GM18517 (cell line): ENCODE measurements at regions not wholly inside any gene's neighbourhood (a gene's known extent, or its start where the extent isn't known, plus 50 kb on each side); places are given as distances from the start of the nearest gene placed in this dataset.
"Not testable (repeated sequence)": the region's sequence is repeated elsewhere in the genome, so short reads cannot be mapped to it uniquely, and the experiment has no call there.

Source experiments
- ATAC-seq: cut with Tn5 transposase; IDR thresholded peaks from one replicate; pipeline ENCODE4 v1.9.1; 2021; ENCODE audit warnings: mild to moderate bottlenecking, moderate library complexity; ENCODE audit not compliant: unreplicated experiment

DNA sequence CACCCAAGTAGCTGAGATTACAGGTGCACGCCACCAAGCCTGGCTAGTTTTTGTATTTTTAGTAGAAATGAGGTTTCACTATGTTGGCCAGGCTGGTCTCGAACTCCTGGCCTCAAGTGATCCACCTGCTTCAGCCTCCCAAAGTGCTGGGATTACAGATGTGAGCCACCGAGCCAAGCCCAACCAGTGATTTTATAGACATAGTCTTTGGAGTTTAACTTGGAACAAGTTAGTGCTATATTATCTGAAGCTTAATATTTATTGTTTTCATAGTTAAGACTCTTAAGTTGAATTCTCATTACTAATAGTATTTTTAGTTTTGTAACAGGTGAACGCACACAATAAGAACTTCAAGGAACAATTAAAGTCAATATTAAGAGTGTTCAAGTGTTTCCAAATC lies 122.1 kb downstream of the SPAG6 start:
- ATAC-seq: not testable (repeated sequence)

DNA sequence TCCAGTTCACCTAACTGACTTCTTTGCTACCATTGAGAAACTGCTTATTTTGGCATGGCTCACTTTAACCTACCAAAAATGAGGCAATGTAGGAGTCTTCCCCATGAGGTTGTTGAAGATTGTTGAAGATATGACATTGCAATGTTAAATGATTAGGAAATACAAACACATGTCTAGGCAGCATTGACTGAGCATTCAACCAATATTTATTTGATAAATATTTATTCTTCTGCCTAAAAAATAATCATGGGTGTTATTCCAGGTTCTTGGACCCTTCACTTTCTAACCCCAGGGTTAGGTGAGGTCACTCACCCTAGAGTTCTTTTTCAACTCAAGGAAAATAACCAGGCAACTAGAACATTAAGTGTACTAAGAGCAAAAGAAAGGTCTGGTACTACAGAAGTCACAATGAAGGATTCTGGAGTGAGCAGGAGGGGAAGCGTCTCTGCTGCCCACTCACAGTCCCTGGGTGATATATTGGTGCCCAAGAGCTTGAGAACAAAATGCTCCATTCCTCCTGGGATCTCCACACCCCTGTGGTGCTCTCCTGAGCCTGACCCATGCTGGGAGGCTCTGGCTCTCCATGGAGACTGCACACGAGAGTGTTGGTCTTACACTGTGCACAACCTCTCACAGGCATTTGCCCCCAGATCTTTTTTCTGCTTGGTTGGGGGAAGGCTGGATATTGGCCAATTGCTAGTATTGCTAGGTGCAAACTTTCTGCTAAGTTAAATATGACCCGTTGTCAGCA lies 123.4 kb downstream of the SPAG6 start:
- no peak for ATAC-seq

DNA sequence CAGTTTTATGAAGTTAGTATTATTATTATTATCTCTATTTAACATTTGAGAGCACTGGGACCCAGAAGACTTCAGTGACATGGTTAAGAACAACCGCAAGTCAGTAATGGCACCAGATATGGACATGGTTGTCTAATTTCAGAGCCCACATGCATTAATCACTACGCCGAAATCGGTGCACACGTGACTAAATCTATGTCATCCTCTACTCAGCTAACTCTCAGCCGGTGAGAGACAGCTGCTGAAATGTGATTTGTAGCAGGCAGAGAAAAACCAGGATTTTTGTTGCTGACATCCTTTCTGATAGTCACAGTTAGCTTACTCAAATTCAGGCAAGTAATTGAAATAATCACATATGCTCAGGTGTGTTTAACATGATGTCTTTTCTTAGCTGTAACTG lies 127.7 kb downstream of the SPAG6 start:
- ATAC-seq: no peak

DNA sequence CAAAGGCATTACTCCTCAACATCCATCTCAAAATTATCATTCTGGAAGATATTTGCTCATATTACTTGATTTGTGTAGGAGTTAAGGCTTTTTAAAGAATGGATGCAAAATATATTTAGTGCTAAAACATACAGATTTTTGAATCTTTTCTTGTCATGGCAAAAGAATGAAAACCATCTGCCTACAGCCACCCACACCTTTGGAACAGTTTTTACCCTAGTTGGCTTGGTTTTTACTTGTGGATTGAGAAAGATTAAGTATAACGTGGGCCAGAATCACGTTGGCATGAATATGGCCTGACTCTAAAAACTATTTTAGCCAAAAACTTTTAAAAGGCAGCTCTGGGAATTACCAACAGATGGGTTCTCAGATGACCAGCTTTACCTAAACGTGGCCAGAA lies 128.2 kb downstream of the SPAG6 start:
- no peak for ATAC-seq

DNA sequence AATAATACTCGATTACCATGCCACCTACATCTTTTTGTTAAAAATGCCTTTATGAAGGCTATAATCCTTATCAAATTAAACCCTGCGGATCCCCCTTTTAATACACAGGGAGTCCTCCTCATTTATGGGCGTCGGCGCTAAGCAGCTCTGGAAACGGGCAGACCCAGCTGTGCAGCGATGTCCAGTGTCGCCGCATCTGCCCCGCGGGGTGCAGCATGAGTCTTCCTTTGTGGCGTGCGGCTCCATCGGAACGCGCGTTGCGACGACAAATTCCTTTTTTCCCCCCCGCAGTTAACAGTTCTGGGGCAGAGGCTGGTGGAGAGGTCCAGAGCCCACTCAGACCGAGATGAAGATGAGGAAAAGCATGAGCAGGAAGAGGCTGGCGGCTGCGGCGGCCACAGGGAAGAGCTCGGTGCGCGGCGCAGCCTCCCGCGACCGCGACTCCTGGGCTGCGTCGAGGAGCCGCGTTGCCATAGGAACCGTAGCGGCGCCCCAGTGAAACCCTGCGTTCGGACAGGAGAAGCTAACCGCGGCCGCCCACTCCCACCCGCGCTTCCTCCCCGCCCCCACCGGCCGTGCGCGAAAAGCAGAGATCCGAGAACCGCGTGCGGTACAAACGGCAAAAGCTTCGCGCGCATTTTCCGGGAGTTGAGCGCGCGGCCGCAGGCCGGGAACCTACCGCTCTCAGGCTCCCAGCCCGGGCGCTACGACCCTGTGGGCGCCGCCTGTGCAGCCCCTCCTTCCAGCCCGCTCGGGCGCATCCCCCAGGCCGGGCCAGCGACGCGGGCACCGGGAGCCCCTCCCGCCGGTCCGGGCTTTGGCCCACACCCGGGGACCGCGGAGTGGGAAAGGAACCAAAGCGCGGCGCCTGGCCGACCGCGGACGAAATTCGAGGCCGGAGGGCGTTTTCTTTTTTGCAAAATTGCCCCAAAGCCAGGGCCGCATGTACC lies 130.6 kb downstream of the SPAG6 start:
- no peak for ATAC-seq

DNA sequence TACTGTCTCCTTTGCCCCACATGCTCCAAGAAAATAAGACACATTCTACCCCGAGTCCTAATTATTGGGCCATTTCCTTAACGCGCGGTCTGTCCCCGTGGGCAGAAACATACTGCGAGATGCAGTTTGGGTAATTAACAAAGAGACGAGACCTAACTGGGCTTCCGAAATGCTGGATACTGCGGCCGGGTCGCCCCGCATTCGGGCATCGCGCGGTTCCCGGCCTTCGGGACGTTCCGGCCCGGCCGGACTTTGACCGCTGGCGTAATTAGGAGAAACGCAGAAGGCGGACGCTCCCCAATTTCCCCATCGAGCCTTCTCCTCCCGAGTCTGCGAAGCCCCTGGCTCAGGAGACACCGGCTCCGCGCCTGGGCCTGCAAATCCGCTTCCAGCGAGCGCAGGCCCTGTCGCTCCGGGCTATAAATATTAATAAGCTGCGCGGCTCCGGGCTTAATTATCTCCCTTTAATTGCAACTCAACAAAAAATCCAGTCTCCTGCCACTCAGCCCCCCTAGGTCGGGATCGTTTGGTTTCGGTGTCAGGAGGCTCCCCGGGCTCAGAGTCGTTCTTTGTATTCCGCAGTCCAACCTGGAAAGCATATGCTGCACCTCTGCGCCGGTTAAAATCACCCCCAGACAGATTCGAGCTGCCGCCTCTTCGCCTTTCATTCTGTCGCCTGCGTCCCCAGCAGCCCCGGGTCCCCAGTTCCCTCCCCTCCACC lies 131.5 kb downstream of the SPAG6 start:
- no peak for ATAC-seq

DNA sequence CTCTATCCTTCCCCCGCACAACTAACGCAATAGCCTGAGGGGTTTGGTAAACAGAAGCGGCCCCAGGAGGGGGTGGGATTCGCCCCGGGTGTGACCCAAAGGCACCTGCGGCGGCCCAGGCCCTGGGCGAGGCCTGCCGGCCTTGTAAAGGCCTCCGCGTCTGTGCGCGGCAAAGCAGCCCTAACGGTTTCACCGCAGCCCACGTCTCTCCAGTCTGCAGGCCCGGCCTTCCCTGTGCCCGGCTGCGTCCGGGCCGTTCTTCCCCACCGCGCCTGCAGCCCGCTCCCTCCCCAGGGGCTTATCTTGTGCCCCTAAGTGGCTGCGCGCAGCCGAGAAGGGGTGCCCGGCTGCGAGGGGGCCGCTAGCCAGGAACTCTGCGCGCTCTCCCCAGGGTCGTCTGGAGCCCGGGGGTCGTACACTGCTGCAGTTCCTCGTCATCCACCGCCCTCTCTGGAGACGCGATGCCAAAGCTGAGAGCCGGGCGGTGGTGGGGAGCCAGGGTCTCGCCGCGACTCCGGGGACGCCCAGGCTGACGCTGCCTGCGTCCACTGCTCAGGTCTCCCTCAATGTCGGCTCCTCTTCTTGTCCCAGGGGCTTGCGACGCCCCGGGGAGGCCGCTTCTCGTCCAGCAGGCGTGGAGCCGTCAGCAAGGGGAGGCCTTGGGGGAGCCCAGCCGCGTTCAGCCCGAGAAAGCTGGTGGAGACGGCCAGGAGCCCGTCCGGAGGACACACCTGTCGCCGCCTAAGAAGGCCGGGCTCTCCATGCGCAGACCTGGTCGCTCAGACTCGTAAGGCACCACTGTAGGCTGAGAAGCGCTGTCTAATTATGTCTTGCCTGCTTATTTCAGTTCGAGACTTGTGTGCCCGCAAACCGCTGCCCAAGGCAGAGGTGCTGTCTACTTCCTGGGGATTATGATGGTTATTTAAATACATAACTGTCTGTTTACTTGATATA lies 132.3 kb downstream of the SPAG6 start:
- no peak for ATAC-seq

DNA sequence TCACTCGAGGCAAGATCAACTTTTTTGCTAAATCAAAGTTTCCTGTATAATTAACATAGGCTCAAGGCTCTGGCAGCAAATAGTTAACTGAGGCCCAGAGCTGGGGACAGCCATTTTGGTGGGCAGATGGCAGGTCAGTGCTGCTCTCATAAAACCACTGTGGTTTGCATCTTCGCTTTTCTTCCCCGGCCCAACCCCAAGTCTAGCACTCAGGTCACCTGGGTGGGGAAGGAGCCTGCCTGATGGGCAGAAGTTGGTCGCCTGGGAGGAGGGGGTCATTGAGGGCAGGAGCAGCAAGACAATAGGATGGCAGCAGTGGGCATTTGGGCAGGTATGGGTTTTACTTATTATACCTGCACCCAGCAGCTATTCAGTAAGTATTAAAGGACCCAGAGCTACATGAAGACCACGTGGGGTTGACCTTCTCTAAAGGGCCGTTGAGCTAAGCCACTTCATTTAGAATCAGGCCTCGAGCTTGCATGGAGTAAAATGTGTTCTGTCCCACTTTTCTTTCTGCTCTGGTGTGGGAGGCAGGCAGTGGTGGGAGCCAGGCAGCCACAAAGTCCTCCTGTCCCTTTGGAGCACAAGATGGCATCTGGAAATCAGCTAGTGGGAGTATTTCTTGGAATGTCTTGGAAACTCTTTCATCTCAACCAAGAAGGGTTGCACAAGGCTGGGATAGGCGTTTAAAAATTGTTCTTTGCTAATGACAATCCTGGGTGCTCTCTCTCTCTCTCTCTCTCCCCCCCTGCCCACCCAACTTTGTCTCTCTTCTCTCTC lies 133.4 kb downstream of the SPAG6 start:
- ATAC-seq: no peak

DNA sequence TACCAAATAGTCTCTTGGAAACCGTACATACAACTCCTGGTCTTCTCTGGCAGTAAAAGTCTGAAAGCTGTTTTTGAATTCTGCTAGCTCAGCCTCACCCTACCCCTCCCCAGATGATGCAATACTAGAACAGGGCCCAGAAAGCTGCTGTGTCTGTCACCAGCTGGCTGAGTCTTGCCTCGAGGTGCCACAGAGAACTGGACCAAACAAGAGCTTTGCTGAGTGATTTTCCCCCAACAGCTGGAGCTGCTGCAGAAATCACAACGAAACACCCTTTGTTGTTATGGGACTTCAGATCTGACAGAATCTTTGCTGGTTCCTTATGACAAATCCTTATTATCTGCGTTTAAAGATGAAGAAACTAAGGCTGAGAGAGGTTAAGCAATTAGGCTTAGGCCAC lies 134.1 kb downstream of the SPAG6 start:
- ATAC-seq: no peak

DNA sequence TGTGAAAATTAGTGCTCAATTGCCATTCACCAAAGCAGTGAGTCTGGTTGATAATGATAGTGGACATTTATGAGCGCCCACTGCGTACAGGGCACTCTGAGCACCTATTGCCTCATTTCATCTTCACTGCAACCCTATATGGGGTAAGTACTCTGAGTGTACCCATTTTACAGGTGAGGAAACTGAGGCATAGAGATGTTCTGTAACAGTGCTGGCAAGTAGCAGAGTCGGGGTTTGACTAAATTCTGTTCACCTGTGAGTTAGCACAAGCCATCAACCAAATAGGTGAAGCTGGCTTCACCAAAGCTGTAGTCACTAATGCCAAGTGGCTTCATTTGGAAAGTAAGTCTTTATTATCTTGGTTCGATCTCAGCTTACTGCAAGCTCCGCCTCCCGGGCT lies 135.8 kb downstream of the SPAG6 start:
- ATAC-seq: no peak

DNA sequence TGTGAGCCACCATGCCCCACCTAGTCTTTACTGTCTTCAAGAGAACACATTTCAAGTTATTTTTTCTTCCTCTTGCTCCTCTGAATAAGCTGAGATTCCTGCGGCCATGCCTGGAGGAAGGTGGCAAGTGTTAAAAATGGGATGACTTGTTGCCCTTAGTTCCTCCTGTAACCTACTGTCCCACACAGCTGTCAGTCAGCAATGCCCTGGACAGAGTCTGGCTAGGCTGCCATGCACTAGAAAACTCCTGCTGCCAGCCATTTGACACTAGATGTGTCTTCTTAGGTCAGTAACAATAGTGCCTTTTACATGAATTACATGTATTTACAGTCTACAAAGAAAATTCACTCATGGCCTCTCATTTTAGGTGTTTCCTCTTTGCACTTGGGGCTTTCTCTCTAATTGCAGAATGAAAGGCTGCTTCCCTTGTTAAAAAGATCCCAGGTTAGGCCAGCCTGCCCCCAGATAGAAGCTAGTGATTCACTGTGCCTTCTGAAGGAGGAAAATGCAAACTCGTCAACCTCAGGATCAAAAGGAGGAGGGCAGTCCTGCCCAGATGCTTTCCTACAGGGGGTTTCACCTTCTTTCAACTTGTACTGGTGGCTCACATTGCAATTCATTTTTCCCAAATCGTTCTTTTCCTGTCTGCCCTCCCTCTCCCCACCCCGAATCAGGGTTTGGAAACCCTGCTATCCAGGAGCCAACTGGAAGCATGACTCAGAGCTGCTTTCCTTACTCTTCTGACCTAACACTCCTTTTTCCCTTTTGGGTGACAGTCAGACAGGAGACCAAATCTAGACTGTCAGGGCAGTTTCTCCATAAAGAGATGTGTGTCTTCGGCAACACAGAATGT lies 136.6 kb downstream of the SPAG6 start:
- no peak for ATAC-seq

DNA sequence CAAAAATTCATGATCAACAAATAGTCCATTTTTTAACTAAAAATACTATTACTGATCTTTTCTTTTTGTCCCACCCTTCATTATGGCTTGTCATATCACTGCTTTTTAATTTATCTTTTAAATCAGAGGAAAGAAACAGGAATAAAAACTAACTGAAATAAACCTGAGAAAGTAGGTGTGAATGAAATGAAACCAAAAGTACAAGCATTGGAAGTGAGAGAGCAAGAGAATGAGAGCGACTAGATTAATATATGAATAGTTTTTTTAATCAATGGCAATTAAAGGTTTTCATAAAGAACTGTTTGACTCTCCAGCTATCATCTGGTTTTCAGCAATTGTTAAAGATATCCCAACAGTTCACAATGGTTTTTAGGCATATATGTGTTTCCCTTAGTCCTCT lies 137.8 kb downstream of the SPAG6 start:
- peak; percentile 44 for ATAC-seq
